H9 (cell line): ENCODE measurements at regions not wholly inside any gene's neighbourhood (a gene's known extent, or its start where the extent isn't known, plus 50 kb on each side); places are given as distances from the start of the nearest gene placed in this dataset.

Experiments
- DNase-seq: peaks from one replicate; pipeline ENCODE4 v3.0.0-alpha.2; 2017
- H2AFZ ChIP-seq: one replicate; pipeline ENCODE4 v1.6.1; 2013; ENCODE audit warnings: mild to moderate bottlenecking, low read length, control low read depth, moderate library complexity
- H2AK5ac ChIP-seq: 2 replicates; pipeline ENCODE4 v1.6.1; 2013; ENCODE audit warnings: low read length, control low read depth, mixed read lengths; ENCODE audit not compliant: insufficient read length
- H2BK120ac ChIP-seq: one replicate; pipeline ENCODE4 v1.6.1; 2013; ENCODE audit warnings: low read depth, mild to moderate bottlenecking, low read length, control low read depth, inconsistent platforms; ENCODE audit not compliant: poor library complexity, severe bottlenecking
- H2BK12ac ChIP-seq: 2 replicates; pipeline ENCODE4 v1.6.1; 2013; ENCODE audit warnings: low read length, control low read depth, mixed read lengths, low read depth; ENCODE audit not compliant: insufficient read length
- H2BK15ac ChIP-seq: 2 replicates; pipeline ENCODE4 v1.6.1; 2013; ENCODE audit warnings: low read depth, low read length, control low read depth
- H2BK20ac ChIP-seq: one replicate; pipeline ENCODE4 v1.6.1; 2013; ENCODE audit warnings: low read depth, mild to moderate bottlenecking, low read length, control low read depth, inconsistent platforms; ENCODE audit not compliant: poor library complexity, severe bottlenecking
- H2BK5ac ChIP-seq: 2 replicates; pipeline ENCODE4 v1.6.1; 2013; ENCODE audit warnings: low read length, control low read depth, mixed read lengths; ENCODE audit not compliant: insufficient read length
- H3K14ac ChIP-seq: 2 replicates; pipeline ENCODE4 v1.6.1; 2013; ENCODE audit warnings: low read length, control low read depth; ENCODE audit not compliant: insufficient read depth
- H3K18ac ChIP-seq: 2 replicates; pipeline ENCODE4 v1.6.1; 2013; ENCODE audit warnings: low read depth, mild to moderate bottlenecking, mixed read lengths, low read length, control low read depth; ENCODE audit not compliant: insufficient read length
- H3K23ac ChIP-seq: 2 replicates; pipeline ENCODE4 v1.6.1; 2013; ENCODE audit warnings: low read length, control low read depth, mixed read lengths, low read depth; ENCODE audit not compliant: insufficient read length
- H3K23me2 ChIP-seq: 2 replicates; pipeline ENCODE4 v1.6.1; 2013; ENCODE audit warnings: low read depth, mild to moderate bottlenecking, mixed read lengths, low read length, control low read depth; ENCODE audit not compliant: insufficient read length, poor library complexity, severe bottlenecking
- H3K27ac ChIP-seq: 2 replicates; pipeline ENCODE4 v1.5.1; 2013; ENCODE audit warnings: low read length, control low read depth, mixed read lengths, low read depth; ENCODE audit not compliant: insufficient read length
- H3K27me3 ChIP-seq: 2 replicates; pipeline ENCODE4 v1.6.1; 2013; ENCODE audit warnings: low read length, control low read depth, inconsistent platforms; ENCODE audit not compliant: insufficient read depth
- H3K4ac ChIP-seq: 2 replicates; pipeline ENCODE4 v1.6.1; 2013; ENCODE audit warnings: low read depth, mild to moderate bottlenecking, control low read depth, inconsistent platforms, low read length, moderate library complexity
- H3K4me1 ChIP-seq: 2 replicates; pipeline ENCODE4 v1.6.1; 2013; ENCODE audit warnings: low read length, control low read depth, inconsistent platforms; ENCODE audit not compliant: insufficient read depth
- H3K4me2 ChIP-seq: 2 replicates; pipeline ENCODE4 v1.6.1; 2013; ENCODE audit warnings: low read length, control low read depth, mixed read lengths; ENCODE audit not compliant: insufficient read length, insufficient read depth
- H3K56ac ChIP-seq: 2 replicates; pipeline ENCODE4 v1.6.1; 2013; ENCODE audit warnings: low read depth, mild to moderate bottlenecking, mixed read lengths, low read length, control low read depth; ENCODE audit not compliant: insufficient read length
- H3K79me1 ChIP-seq: 2 replicates; pipeline ENCODE4 v1.6.1; 2013; ENCODE audit warnings: low read depth, mild to moderate bottlenecking, moderate library complexity, low read length, control low read depth, inconsistent platforms; ENCODE audit not compliant: insufficient read depth, poor library complexity, severe bottlenecking
- H3K79me2 ChIP-seq: 2 replicates; pipeline ENCODE4 v1.6.1; 2013; ENCODE audit warnings: low read length, control low read depth, inconsistent platforms; ENCODE audit not compliant: insufficient read depth
- H3K9ac ChIP-seq: 2 replicates; pipeline ENCODE4 v1.6.1; 2013; ENCODE audit warnings: low read length, control low read depth, mixed read lengths; ENCODE audit not compliant: insufficient read length; ENCODE audit errors: extremely low read depth
- H3K9me3 ChIP-seq: one replicate; pipeline ENCODE4 v1.6.1; 2013; ENCODE audit warnings: low read depth, low read length, inconsistent platforms; ENCODE audit not compliant: control insufficient read depth
- H3T11ph ChIP-seq: one replicate; pipeline ENCODE4 v1.6.1; 2013; ENCODE audit warnings: mild to moderate bottlenecking, low read length, control low read depth, inconsistent platforms
- H4K20me1 ChIP-seq: one replicate; pipeline ENCODE4 v1.6.1; 2013; ENCODE audit not compliant: control insufficient read depth, insufficient read length, insufficient read depth
- H4K5ac ChIP-seq: 2 replicates; pipeline ENCODE4 v1.6.1; 2013; ENCODE audit warnings: low read depth, mild to moderate bottlenecking, mixed read lengths, low read length, control low read depth; ENCODE audit not compliant: insufficient read length
- H4K8ac ChIP-seq: replicated peaks from 2 replicates; pipeline ENCODE4 v1.6.1; 2013; ENCODE audit warnings: low read length, control low read depth, mixed read lengths, low read depth; ENCODE audit not compliant: insufficient read length
- H4K91ac ChIP-seq: 2 replicates; pipeline ENCODE4 v1.6.1; 2013; ENCODE audit warnings: low read depth, mild to moderate bottlenecking, moderate library complexity, mixed read lengths, low read length, control low read depth; ENCODE audit not compliant: insufficient read length
- H3K27ac Mint-ChIP-seq, 3 experiments: 2 replicates in 2 of 3; 3 replicates in 1 of 3; pipeline ENCODE4 v1.8.0; 2020 to 2021; ENCODE audit warnings: mixed read lengths in 3 of 3, mild to moderate bottlenecking in 1 of 3, moderate library complexity in 1 of 3
- H3K27me3 Mint-ChIP-seq: 2 replicates; pipeline ENCODE4 v1.8.0; 2021; ENCODE audit warnings: low read depth, mild to moderate bottlenecking, moderate library complexity, mixed read lengths
- H3K36me3 Mint-ChIP-seq, 3 experiments: 2 replicates in 2 of 3; 3 replicates in 1 of 3; pipeline ENCODE4 v1.8.0; 2020 to 2021; ENCODE audit warnings: low read depth in 3 of 3, mixed read lengths in 3 of 3; ENCODE audit not compliant: insufficient read depth in 1 of 3
- H3K4me1 Mint-ChIP-seq, 2 experiments: 2 replicates each; pipeline ENCODE4 v1.8.0; 2020; ENCODE audit warnings: mixed read lengths in 2 of 2
- H3K4me3 Mint-ChIP-seq, 2 experiments: 2 replicates in 1 of 2; 3 replicates in 1 of 2; pipeline ENCODE4 v1.8.0; 2020 to 2021; ENCODE audit warnings: mild to moderate bottlenecking in 2 of 2, mixed read lengths in 2 of 2, moderate library complexity in 1 of 2
- H3K9me3 Mint-ChIP-seq, 2 experiments: 2 replicates in 1 of 2; 3 replicates in 1 of 2; pipeline ENCODE4 v1.8.0; 2020; ENCODE audit warnings: mild to moderate bottlenecking in 2 of 2, mixed read lengths in 2 of 2, moderate library complexity in 1 of 2
- CTCF ChIP-seq: fragments of 200-600 bp; sonication (generic); conservative IDR thresholded peaks from 3 replicates; pipeline ENCODE4 v1.8.0; 2021; ENCODE audit warnings: antibody characterized with exemption, mild to moderate bottlenecking
- WGBS: extraction: QIAGEN DNeasy Blood & Tissue Kit; methylation state at CpG from one replicate; pipeline ENCODE4 v1.1.7; 2013; ENCODE audit warnings: missing lambda C conversion rate, low lambda C conversion rate, mixed read lengths; ENCODE audit not compliant: insufficient read length; ENCODE audit errors: extremely low coverage; 5-methylcytosine and 5-hydroxymethylcytosine counted together

- Histone ChIP-seq H3K9ac (no peak overlapping the region), H3K79me2 (peaks cover 4% of the 10 kb centered on the region; the same call in 1 of the 2 replicates), H3K23ac (no peak overlapping the region), H3K14ac (no peak overlapping the region), H3K56ac (no peak overlapping the region), H4K8ac (no peak overlapping the region), H2BK12ac (no peak overlapping the region), H3K18ac (no peak overlapping the region), H4K20me1 (no peaks in the 10 kb centered on the region), H3K9me3 (no peaks in the 10 kb centered on the region), H4K91ac (no peak overlapping the region), H3T11ph (no peak overlapping the region), H3K79me1 (no peaks in the 10 kb centered on the region), H3K4me1 (peaks cover 2% of the 10 kb centered on the region; the same call in 1 of the 2 replicates), H3K27ac (no peak overlapping the region), H2BK15ac (no peak overlapping the region), H2BK20ac (no peak overlapping the region), H3K27me3 (no peaks in the 10 kb centered on the region), H4K5ac (no peak overlapping the region), H2AFZ (no peak overlapping the region), H2BK120ac (no peak overlapping the region), H3K23me2 (no peaks in the 10 kb centered on the region), H3K4me2 (no peak overlapping the region), H2BK5ac (no peak overlapping the region), H2AK5ac (no peak overlapping the region), H3K4ac (no peak overlapping the region)
- no peak for DNase-seq
- no peak for TF ChIP-seq CTCF
- Mint-ChIP-seq H3K4me1 (peaks cover 16 to 21% of the 10 kb centered on the region in 2 experiments), H3K27me3 (no peaks in the 10 kb centered on the region), H3K9me3 (no peaks in the 10 kb centered on the region), H3K36me3 (peaks cover 3 to 13% (median 11%) of the 10 kb centered on the region in 3 experiments; a peak in 4 of 7 replicates), H3K27ac (no peak overlapping the region; a peak in 1 of 7 replicates), H3K4me3 (no peak overlapping the region)
- WGBS = no CpG with 5 or more reads among the region's 12 CpGs
Observed at GRCh38 chr17:77295241-77295853, 154.6 kb downstream of the SEC14L1 start.
